GM18873 (cell line): ENCODE measurements at regions not wholly inside any gene's neighbourhood (a gene's known extent, or its start where the extent isn't known, plus 50 kb on each side); places are given as distances from the start of the nearest gene placed in this dataset.

Source experiments
- ATAC-seq: cut with Tn5 transposase; IDR thresholded peaks from one replicate; pipeline ENCODE4 v1.9.1; 2021; ENCODE audit warnings: mild to moderate bottlenecking, moderate library complexity, moderate number of reproducible peaks; ENCODE audit not compliant: unreplicated experiment, low FRiP score

- no peak for ATAC-seq
Observed at GRCh38 chr9:88234114-88234513, 95.8 kb upstream of the SPATA31C2 start.

GRCh38 chr9:88233091-88233490 lies 94.8 kb upstream of the SPATA31C2 start:
- ATAC-seq, result no peak

DNA sequence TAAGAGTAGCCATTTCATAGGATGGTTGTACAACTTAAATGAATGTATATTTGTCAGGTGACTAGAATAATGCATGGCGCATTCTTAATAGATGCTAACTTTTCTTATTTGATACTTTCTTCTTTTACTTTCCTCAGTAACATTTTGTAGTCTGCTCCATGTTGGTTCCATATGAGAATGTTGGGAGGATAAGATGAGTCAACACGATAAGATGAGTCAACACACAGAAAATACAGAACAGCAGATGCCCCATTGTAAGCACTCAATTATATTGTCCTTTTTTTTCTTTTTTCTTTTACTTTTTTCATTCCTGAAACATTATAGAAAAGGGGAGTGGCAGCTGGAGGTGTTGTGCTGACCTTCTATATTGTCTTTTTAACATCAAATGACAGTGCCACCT lies 92.3 kb upstream of the SPATA31C2 start:
- no peak for ATAC-seq

DNA sequence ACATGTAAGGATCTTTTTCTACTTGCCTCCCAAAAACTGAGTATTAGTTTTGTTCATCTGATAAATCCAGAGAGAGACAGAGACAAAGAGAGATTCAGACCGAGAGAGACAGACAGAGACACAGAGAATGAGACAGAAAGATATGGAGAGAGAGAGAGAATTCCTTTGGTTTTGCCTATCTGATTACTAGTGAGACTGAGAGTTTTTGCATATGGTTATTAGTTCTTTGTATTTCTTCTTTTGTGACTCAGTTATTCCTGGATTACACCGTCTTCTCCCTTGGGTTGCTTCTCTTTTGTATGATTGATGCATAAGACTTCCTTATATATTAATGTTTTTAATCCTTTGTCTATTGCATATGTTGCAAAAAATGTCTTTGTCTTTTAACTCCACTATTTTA lies 91.2 kb upstream of the SPATA31C2 start:
- no peak for ATAC-seq

GRCh38 chr9:88224938-88225337 lies 86.7 kb upstream of the SPATA31C2 start:
- ATAC-seq, result no peak

DNA sequence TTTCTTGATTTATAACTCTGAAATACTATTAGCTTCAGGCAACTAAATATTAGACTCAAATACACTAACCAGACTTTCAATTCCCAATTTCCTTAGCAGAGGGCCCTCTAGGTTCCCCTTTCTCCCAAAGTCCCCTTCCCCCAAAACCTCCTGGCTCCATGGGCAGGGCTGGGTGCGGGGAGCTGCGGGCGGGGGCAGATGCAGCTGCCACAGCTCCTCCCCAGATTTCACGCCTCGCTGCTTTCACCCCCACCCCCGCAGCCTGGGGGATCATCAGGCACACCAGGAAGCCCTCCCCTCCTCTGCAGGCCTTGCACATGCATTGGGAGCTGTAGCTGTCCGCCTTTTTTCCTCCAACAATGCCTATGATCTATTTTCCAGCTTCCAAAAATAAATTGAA lies 82.8 kb upstream of the SPATA31C2 start:
- ATAC-seq, result no peak

DNA sequence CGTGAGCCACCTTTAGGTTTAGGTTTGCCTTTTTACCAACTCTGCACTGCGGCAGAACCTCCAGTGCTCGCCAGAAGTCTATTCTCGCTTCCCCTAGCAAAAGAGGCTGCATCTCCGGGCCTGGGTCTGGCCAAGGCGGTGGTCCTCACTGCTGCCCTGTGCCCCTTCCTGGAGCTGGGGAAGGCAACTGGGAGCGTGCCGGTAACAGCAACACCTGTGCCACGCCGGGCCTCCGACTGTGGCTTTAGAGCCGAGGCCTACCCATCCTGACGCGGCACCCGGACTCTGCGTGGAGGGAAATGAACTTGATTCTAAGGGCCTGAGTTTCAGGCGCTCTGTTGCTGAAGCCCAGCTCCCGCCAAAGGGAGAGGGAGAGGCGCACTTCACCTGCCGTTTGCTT lies 82.4 kb upstream of the SPATA31C2 start:
- no peak for ATAC-seq

DNA sequence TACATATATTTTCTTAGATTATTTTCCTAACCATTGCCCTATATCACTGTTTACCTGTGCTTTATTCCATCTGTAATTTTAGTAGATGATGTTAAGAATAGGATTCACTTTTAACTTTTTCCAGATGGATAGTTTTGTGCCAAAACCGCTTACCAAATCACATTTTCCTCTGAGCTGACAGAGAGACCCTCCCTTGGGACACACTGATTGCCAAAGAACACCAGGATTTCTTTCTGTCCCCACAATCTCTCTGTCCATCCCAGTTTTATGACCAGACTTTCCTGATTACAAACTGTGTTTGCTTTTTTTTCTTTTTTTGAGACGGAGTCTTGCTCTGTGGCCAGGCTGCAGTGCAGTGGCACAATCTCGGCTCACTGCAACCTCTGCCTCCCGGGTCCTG lies 81.3 kb upstream of the SPATA31C2 start:
- no peak for ATAC-seq

GRCh38 chr9:88218726-88219125 lies 80.5 kb upstream of the SPATA31C2 start:
- no peak for ATAC-seq

DNA sequence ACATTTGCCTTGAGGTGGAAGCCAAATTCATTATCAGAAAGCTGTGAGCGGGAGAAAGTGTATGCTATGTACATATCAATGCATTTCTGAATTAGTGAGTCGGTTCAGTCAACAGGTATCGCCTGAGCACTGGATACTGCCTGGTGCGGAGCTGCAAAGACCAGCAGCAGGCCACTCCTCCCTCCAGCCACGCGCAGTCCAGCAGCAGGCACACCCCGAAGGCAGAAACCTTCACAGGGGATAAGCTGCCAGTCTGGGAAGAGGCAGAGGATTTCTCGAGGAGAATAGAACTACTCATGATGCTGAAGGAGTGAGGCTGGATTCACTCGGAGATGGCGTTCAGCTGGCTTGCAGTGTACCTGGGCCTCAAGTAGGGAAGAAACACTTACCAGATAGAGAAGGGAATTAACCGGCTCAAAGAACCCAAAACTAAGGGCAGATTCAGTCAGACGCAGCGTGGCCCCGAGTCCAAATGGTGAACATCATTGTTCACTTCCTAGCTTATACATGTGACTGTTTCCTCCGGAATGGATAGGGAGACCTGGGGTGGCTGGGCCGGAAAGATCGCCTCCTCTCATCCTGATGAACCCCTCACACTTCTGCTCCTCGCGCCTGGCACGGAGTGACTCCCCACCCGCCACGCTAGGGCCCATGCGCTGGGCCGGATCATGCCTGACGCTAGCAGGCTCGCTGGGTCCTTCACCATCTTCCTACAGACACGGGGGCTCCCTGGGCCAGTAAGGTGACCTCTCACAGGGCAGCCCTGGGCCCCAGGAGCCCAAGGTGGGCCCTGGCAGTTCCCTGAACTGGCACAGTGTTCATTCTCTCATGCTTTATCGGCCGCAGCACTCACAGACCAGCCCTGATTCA lies 78.1 kb upstream of the SPATA31C2 start:
- ATAC-seq, result no peak

DNA sequence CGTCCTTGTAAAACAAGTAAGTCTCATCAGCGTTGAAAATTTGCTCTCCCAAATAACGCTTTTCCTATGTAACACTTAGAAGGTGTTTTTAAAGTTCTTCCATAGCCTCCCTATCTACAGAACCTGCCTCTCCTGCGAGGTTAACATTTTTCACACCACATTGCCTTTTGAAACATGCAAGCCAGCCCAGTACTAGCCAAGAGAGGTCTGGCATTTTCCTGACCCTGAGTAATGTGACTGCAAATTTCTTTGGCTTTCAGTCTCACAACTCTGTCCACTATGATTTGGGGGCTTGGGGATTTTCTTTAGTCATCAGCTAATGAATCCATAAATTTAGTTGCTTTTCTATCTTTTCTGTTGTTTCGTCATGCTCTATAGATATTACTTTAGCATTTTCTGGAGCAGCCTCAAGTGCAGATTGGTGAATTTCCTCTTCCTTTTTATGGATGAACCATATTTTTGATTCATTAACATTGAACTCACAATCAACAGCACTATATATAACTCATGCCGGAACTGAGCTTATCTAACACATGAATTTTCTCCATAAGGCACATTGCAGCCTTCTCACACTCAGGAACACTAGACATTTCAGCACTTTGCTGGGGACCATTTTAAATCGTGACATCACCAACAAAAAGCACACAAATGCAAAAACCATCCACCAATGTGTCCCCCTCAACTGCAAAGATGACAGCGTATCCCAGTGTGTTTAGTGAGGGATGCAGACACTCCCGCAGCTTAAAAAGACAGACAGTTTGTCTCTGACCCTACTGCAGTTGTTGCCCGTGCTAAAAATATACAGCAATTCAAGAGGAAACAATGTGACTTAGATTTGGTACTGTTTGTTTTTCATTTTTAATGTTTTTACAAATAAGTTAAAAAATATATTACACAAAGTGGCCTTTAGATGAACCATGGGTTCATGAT lies 77.2 kb upstream of the SPATA31C2 start:
- no peak for ATAC-seq

- no peak for ATAC-seq
Observed at GRCh38 chr9:88202321-88202720, 64.0 kb upstream of the SPATA31C2 start.

- no peak for ATAC-seq
Observed at GRCh38 chr9:88198341-88198807, 60.1 kb upstream of the SPATA31C2 start.

DNA sequence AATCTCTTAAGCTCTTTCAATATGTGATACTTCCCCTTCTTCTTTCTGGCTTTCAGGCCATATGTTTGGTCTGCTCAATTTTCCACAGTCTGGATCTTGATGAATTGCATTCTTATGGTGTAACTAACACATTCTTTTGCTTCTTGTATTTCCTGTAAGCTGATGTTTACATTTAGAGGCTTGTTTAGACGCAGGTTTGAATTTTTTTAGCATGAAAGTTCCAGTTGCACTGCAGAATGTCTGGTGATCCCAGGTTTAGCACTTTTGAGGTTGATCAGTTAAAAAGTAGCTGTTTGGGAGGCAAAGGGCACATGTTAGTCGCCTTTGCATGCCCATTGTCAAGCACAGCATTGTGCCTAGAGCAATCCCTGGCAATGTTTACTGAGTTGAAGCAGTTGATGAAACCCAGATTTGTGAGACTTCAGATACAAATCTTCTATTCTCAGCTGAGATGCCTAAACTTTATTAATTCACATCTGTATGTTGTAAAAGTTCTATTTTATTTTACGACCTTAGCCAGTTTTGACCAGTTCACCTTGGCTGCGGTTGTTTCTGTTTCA lies 59.6 kb upstream of the SPATA31C2 start:
- ATAC-seq, result no peak

GRCh38 chr9:88197016-88197415 lies 58.7 kb upstream of the SPATA31C2 start:
- ATAC-seq, result no peak

DNA sequence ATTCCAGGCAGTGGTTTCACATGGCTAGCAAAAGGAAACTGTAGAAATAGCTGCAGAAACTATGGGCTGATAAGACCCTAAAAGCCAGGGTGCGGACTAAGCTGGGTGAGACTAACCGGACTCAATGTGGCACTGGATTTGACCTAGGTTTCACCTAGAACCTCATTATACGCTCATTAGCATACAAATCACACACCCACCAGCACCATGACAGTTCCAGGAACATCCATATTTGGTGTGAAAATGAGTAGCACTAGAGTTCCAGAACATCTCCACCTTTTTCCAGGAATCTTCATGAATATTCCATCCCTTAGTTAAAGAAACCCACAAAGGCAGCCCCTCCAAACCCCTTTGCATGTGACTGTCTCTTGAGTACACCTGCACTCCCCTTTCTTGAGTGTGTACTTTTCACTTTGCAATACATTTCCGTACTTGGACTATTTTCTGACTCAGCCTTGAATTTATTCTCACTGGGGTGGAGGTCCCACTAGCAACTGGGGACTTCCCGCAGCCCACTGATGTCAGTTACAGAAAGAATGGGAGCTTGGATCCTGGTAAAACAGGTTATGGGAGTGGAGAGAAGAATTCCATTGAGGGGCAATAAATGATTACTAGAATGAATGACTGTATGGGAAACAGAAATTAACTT lies 58.0 kb upstream of the SPATA31C2 start:
- ATAC-seq, result no peak

DNA sequence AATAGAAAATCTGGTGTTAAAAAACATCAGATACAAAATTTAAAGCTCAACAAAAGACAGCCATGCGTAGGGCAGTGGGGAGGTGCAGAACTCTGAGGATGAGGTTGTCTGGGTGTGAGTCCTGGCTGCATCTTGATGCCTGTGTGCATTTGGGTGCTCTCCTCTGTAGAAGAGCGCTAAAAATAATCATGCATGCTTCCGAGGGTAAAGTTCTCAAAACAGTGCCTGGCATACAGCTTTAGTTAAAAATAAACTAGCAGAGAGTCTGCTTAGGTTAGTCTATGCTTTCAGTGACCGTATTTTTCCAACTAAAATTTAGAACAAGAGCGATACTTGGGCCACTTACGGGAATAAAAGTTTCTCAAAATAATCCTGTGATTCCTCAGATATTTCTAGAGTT lies 55.5 kb upstream of the SPATA31C2 start:
- ATAC-seq, result no peak

DNA sequence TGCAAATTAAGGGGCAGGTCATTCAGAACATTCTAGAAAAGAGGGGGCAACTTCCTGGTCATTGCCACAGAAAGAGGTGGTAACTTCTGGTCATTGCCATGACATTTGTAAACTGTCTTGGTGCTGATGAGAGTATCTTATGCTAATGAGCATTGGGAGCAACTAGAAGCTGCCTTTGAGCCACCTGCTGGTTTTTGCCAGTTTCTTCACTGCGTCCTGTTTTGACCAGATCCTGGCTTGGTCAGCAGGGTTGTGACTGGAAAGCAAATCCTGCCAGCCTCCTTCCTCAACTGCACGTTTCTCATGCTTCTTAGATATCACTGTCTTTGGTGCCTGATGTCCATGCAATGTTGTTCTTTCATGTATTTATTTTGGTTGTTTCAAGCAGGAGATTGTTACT lies 53.2 kb upstream of the SPATA31C2 start:
- ATAC-seq, result no peak

DNA sequence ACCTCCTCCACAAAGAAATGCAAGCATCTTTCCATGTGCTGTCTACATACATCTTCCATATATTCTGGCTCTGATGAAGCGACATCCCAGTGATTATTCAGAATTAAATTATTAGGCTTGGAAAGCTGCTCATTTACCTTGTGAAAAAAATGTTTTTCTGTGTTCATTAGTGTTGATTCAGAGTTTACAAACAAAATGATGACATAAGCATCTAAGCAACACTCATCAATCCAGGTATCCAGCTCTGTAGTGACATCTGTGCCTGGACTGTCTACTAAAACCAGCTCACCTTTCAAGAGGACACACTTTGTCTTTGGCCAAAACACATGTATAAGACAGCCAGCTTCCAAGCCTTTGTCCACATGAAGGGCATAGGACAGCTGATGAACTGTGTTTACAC lies 51.1 kb upstream of the SPATA31C2 start:
- no peak for ATAC-seq
